ENCODE measurements at regions not wholly inside any gene's neighbourhood (a gene's known extent, or its start where the extent isn't known, plus 50 kb on each side); places are given as distances from the start of the nearest gene placed in this dataset.

- no peak overlapping the region for H3K9ac ChIP-seq
- POLR2A ChIA-PET = no interaction called here
- H3K27me3 ChIP-seq (ENCODE audit: insufficient read depth) = no peaks in the 10 kb centered on the region
- H4K20me1 ChIP-seq (ENCODE audit: insufficient read depth) = no peaks in the 10 kb centered on the region
- H2AFZ ChIP-seq (ENCODE audit: low read depth) = no peak overlapping the region
- no peaks in the 10 kb centered on the region for H3F3A ChIP-seq (replicated peaks; ENCODE audit: insufficient read depth)
- no peak overlapping the region for H3K4me3 ChIP-seq (ENCODE audit: low read depth in 2 of 2, low read length in 1 of 2)
- no peak overlapping the region for H3K27ac ChIP-seq (ENCODE audit: low read depth in 2 of 2, low read length in 1 of 2)
- H3K4me1 ChIP-seq (ENCODE audit: control insufficient read depth in 1 of 2, insufficient read depth in 2 of 2, low read depth in 1 of 2, low read length in 1 of 2) = no peaks in the 10 kb centered on the region
- no peaks in the 10 kb centered on the region for H3K9me3 ChIP-seq
- H3K79me2 ChIP-seq (ENCODE audit: insufficient read depth) = no peaks in the 10 kb centered on the region
- no peak overlapping the region for H3K4me2 ChIP-seq
- DNase-seq = no peak
- CTCF ChIA-PET = no interaction called here
- H3K9me2 ChIP-seq = no peaks in the 10 kb centered on the region
- 92% methylated on average over 26 of the region's 33 CpGs for WGBS (ENCODE audit: low lambda C conversion rate)
- TF ChIP-seq SIN3A (IDR thresholded peaks at IDR 0.05; ENCODE audit: borderline replicate concordance, low read depth, low read length) (no peak), EP300 (IDR thresholded peaks at IDR 0.05; ENCODE audit: borderline replicate concordance in 1 of 2, low read depth in 1 of 2, low read length in 1 of 2) (no peak), FOXJ3 (CRISPR knock-in tag; IDR thresholded peaks at IDR 0.05) (no peak), JUND (IDR thresholded peaks at IDR 0.05) (no peak), CTCF (IDR thresholded peaks at IDR 0.05) (no peak), RCOR1 (IDR thresholded peaks at IDR 0.05; ENCODE audit: low read length) (no peak), TCF12 (IDR thresholded peaks at IDR 0.05) (no peak), SMC3 (IDR thresholded peaks at IDR 0.05; ENCODE audit: low read depth, low read length) (no peak), CHD2 (IDR thresholded peaks at IDR 0.05; ENCODE audit: low read length, partially characterized antibody) (no peak), FOSL2 (IDR thresholded peaks at IDR 0.05; ENCODE audit: borderline replicate concordance, low read depth) (no peak), MXI1 (IDR thresholded peaks at IDR 0.05; ENCODE audit: low read depth, low read length) (no peak), GATA2 (CRISPR knock-in tag; IDR thresholded peaks at IDR 0.05) (no peak), RXRA (IDR thresholded peaks at IDR 0.05; ENCODE audit: borderline replicate concordance, low read depth) (no peak), IRF3 (IDR thresholded peaks at IDR 0.05; ENCODE audit: low read depth, low read length) (no peak), REST (IDR thresholded peaks at IDR 0.05; ENCODE audit: low read depth, low read length) (no peak), USF2 (IDR thresholded peaks at IDR 0.05; ENCODE audit: borderline replicate concordance, low read depth, low read length) (no peak), YY1 (IDR thresholded peaks at IDR 0.05; ENCODE audit: low read depth) (no peak)
- no peaks in the 10 kb centered on the region for H3K36me3 ChIP-seq (replicated peaks in 1 of 2; ENCODE audit: control insufficient read depth in 1 of 2, insufficient read depth in 2 of 2, low read length in 1 of 2)
These were observed 139.4 kb upstream of the CPEB2 start for GRCh38 chr4:14862891-14863290.

Measured in SK-N-SH (cell line).